Loucy (cell line): ENCODE measurements at regions not wholly inside any gene's neighbourhood (a gene's known extent, or its start where the extent isn't known, plus 50 kb on each side); places are given as distances from the start of the nearest gene placed in this dataset.

Experiments
- CTCF ChIP-seq: fragments of 200-600 bp; sonication (generic); conservative IDR thresholded peaks from 2 replicates; pipeline ENCODE4 v1.5.1; 2014; ENCODE audit warnings: mild to moderate bottlenecking, antibody characterized with exemption, low read length
- EZH2phosphoT487 ChIP-seq: fragments of 200-600 bp; IDR thresholded peaks from 2 replicates; pipeline ENCODE4 v1.6.1; 2018; ENCODE audit warnings: antibody characterized with exemption, mild to moderate bottlenecking, moderate library complexity, borderline replicate concordance

DNA sequence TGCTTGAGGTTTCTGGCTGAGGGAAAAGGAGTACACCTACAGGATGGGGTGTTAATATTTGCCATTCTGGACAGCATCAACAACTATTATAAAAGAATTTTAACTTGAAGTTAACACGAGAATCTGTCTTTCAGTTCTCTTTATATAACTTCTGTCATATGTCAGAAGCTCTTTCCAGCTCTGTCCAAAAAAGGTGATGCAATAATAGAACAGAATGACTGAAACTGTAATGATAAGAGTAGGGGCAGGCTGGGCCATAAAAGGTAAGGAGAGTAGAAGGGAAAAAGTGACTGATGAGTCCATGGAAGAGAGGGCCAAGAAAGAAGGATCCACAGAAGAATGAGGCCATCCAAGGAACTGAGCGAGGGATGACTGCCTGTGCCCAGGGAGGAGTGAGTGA, 966.7 kb upstream of the FBXO33 start:
- TF ChIP-seq CTCF, result no peak
- TF ChIP-seq EZH2phosphoT487, result no peak
